ENCODE measurements at regions not wholly inside any gene's neighbourhood (a gene's known extent, or its start where the extent isn't known, plus 50 kb on each side); places are given as distances from the start of the nearest gene placed in this dataset.

DNA sequence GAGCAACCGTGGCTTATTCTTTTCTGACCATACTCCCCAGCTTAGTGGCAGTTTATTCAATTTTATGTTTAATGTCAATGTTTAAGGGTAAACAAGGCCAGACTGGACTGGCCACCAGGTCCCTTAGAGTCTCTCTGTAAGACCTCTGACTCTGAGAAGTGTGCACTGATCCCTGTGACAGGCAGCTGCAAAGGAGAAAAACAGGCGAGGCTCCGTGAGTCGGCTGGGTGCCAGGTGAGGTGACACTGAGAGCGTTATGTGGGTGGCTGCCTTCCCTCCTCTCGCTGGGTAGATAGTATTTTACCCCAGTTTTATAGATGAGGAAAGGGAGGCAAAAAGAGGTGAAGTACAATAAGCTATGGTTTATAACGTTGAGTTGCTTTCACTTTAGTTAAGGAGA lies 139.4 kb upstream of the HDAC4 start:
- intact Hi-C loops (cut with micrococcal nuclease) = no loop called here
- H3K9me3 ChIP-seq (ENCODE audit: control insufficient read depth, insufficient read depth, low read length) = peaks cover 2% of the 10 kb centered on the region
- Mint-ChIP-seq H3K27ac (no peak overlapping the region), H3K4me3 (no peak overlapping the region), H3K9me3 (no peaks in the 10 kb centered on the region), H3K4me1 (peaks cover 6 to 14% of the 10 kb centered on the region in 2 donors), H3K36me3 (no peaks in the 10 kb centered on the region), H3K27me3 (ENCODE audit: low read depth in 2 of 2) (peaks cover 11 to 25% of the 10 kb centered on the region in 2 donors)
- H3K4me1 ChIP-seq (ENCODE audit: control insufficient read depth, insufficient read depth, low read length) = peaks cover 9% of the 10 kb centered on the region
- WGBS (ENCODE audit: insufficient coverage) = 78% methylated on average over 6 of the region's 7 CpGs
- H3K27me3 ChIP-seq (ENCODE audit: control insufficient read depth, insufficient read depth, low read length) = no peaks in the 10 kb centered on the region
- TF ChIP-seq, protein P1, sequence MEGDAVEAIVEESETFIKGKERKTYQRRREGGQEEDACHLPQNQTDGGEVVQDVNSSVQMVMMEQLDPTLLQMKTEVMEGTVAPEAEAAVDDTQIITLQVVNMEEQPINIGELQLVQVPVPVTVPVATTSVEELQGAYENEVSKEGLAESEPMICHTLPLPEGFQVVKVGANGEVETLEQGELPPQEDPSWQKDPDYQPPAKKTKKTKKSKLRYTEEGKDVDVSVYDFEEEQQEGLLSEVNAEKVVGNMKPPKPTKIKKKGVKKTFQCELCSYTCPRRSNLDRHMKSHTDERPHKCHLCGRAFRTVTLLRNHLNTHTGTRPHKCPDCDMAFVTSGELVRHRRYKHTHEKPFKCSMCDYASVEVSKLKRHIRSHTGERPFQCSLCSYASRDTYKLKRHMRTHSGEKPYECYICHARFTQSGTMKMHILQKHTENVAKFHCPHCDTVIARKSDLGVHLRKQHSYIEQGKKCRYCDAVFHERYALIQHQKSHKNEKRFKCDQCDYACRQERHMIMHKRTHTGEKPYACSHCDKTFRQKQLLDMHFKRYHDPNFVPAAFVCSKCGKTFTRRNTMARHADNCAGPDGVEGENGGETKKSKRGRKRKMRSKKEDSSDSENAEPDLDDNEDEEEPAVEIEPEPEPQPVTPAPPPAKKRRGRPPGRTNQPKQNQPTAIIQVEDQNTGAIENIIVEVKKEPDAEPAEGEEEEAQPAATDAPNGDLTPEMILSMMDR (IDR thresholded peaks at IDR 0.05) = no peak
- H3K4me3 ChIP-seq (ENCODE audit: low read length) = no peak overlapping the region
- ATAC-seq (no peak), DNase-seq (no peak)
- H3K36me3 ChIP-seq (ENCODE audit: control insufficient read depth, insufficient read depth, low read length) = no peaks in the 10 kb centered on the region
- H3K27ac ChIP-seq (ENCODE audit: low read length) = no peak overlapping the region

DNA sequence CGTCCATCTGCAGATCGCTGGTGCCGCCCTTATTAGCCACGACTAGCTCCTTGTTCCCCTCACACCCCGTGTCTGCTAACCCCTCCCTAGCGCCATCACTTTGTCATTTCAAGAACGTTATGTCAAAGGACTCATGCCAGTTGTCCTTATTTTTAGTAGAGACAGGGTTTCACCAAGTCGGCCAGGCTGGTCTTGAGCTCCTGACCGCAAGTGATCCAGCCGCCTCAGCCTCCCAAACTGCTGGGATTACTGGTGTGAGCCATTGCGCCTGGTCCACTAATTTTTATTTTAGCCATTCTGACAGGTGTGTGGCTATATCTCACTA lies 138.9 kb upstream of the HDAC4 start:
- no peaks in the 10 kb centered on the region for H3K36me3 ChIP-seq (ENCODE audit: control insufficient read depth, insufficient read depth, low read length)
- peaks cover 2 to 13% of the 10 kb centered on the region in 2 donors for H3K4me1 Mint-ChIP-seq
- peaks cover 11 to 25% of the 10 kb centered on the region in 2 donors for H3K27me3 Mint-ChIP-seq (ENCODE audit: low read depth in 2 of 2)
- H3K4me3 ChIP-seq (ENCODE audit: low read length) = no peak overlapping the region
- H3K4me3 Mint-ChIP-seq = no peak overlapping the region
- peaks cover 4% of the 10 kb centered on the region for H3K4me1 ChIP-seq (ENCODE audit: control insufficient read depth, insufficient read depth, low read length)
- no peaks in the 10 kb centered on the region for H3K27me3 ChIP-seq (ENCODE audit: control insufficient read depth, insufficient read depth, low read length)
- ATAC-seq (no peak), DNase-seq (no peak)
- peaks cover 3% of the 10 kb centered on the region for H3K9me3 ChIP-seq (ENCODE audit: control insufficient read depth, insufficient read depth, low read length)
- no peak overlapping the region for H3K27ac Mint-ChIP-seq
- 79% methylated on average over 11 of the region's 11 CpGs for WGBS (ENCODE audit: insufficient coverage)
- H3K9me3 Mint-ChIP-seq = no peaks in the 10 kb centered on the region
- TF ChIP-seq, protein P1 (IDR thresholded peaks at IDR 0.05) = no peak
- H3K27ac ChIP-seq (ENCODE audit: low read length) = no peak overlapping the region
- no peaks in the 10 kb centered on the region for H3K36me3 Mint-ChIP-seq
- intact Hi-C loops (cut with micrococcal nuclease) = no loop called here

DNA sequence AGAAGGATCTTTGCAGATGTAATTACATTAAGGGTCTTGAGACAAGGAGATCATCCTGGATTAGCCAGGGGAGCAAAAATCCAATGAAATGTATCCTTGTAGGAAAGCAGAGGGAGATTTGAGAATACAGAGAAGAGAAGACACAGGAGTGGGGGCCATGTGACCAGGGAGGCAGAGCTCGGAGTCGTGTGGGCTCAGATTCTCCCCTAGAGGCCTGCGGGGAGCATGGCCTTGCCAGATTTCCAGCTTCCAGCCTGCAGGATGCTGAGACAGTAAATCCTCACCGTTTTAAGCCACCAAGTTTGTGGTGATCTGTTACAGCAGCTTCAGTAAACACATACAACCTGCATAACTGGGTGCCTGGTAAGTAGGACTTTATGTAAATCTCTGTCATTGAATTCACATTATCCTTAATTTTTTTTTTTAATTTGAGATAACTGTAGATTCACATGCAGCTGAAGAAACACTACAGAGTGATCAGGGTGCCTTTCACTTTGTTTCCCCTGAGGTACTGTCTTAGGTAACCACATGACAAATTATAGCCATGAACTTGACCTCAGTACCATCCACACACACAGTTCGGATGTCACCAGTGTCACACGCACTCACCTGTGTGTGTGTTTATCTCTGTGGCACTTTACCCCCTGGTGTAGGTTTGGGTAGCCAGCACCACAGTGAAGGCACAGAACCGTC lies 138.4 kb upstream of the HDAC4 start:
- intact Hi-C loops (cut with micrococcal nuclease) = no loop called here
- WGBS (ENCODE audit: insufficient coverage) = 88% methylated on average over 7 of the region's 7 CpGs
- ATAC-seq = no peak
- Histone ChIP-seq H3K9me3 (ENCODE audit: control insufficient read depth, insufficient read depth, low read length) (peaks cover 7% of the 10 kb centered on the region), H3K27me3 (ENCODE audit: control insufficient read depth, insufficient read depth, low read length) (no peaks in the 10 kb centered on the region), H3K4me3 (ENCODE audit: low read length) (no peak overlapping the region), H3K36me3 (ENCODE audit: control insufficient read depth, insufficient read depth, low read length) (no peaks in the 10 kb centered on the region), H3K4me1 (ENCODE audit: control insufficient read depth, insufficient read depth, low read length) (no peaks in the 10 kb centered on the region), H3K27ac (ENCODE audit: low read length) (no peak overlapping the region)
- peaks cover 11 to 25% of the 10 kb centered on the region in 2 donors for H3K27me3 Mint-ChIP-seq (ENCODE audit: low read depth in 2 of 2)
- H3K27ac Mint-ChIP-seq = no peak overlapping the region
- no peaks in the 10 kb centered on the region for H3K36me3 Mint-ChIP-seq
- H3K9me3 Mint-ChIP-seq = no peaks in the 10 kb centered on the region
- H3K4me1 Mint-ChIP-seq = peaks cover 0 to 11% of the 10 kb centered on the region in 2 donors
- no peak for DNase-seq
- H3K4me3 Mint-ChIP-seq = no peak overlapping the region
- TF ChIP-seq, protein P1 (IDR thresholded peaks at IDR 0.05) = no peak
